ENCODE measurements at regions not wholly inside any gene's neighbourhood (a gene's known extent, or its start where the extent isn't known, plus 50 kb on each side); places are given as distances from the start of the nearest gene placed in this dataset.

- TF ChIP-seq, protein P1, sequence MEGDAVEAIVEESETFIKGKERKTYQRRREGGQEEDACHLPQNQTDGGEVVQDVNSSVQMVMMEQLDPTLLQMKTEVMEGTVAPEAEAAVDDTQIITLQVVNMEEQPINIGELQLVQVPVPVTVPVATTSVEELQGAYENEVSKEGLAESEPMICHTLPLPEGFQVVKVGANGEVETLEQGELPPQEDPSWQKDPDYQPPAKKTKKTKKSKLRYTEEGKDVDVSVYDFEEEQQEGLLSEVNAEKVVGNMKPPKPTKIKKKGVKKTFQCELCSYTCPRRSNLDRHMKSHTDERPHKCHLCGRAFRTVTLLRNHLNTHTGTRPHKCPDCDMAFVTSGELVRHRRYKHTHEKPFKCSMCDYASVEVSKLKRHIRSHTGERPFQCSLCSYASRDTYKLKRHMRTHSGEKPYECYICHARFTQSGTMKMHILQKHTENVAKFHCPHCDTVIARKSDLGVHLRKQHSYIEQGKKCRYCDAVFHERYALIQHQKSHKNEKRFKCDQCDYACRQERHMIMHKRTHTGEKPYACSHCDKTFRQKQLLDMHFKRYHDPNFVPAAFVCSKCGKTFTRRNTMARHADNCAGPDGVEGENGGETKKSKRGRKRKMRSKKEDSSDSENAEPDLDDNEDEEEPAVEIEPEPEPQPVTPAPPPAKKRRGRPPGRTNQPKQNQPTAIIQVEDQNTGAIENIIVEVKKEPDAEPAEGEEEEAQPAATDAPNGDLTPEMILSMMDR (IDR thresholded peaks at IDR 0.05): no peak
- Histone ChIP-seq H3K9me3 (no peaks in the 10 kb centered on the region), H3K36me3 (no peaks in the 10 kb centered on the region), H3K4me3 (no peak overlapping the region), H3K4me1 (no peaks in the 10 kb centered on the region), H3K27ac (no peak overlapping the region), H3K27me3 (no peaks in the 10 kb centered on the region)
- DNase-seq: no peak
- intact Hi-C loops (cut with DNase I; ENCODE audit: low total_unique reads): no loop called here
Observed at GRCh38 chr7:33841031-33841430, 64.3 kb upstream of the BMPER start.

GRCh38 chr7:33841705-33842129, 63.6 kb upstream of the BMPER start:
- Histone ChIP-seq H3K27me3 (no peaks in the 10 kb centered on the region), H3K9me3 (no peaks in the 10 kb centered on the region), H3K4me3 (no peak overlapping the region), H3K36me3 (no peaks in the 10 kb centered on the region), H3K4me1 (no peaks in the 10 kb centered on the region), H3K27ac (no peak overlapping the region)
- intact Hi-C loops (cut with DNase I; ENCODE audit: low total_unique reads): no loop called here
- peak in 1 of 2 donors; percentile 18 for DNase-seq
- TF ChIP-seq, protein P1 (IDR thresholded peaks at IDR 0.05): no peak

GRCh38 chr7:33842150-33842549, 63.2 kb upstream of the BMPER start:
- DNase-seq: no peak
- Histone ChIP-seq H3K4me1 (no peaks in the 10 kb centered on the region), H3K36me3 (no peaks in the 10 kb centered on the region), H3K4me3 (no peak overlapping the region), H3K27ac (no peak overlapping the region), H3K9me3 (no peaks in the 10 kb centered on the region), H3K27me3 (no peaks in the 10 kb centered on the region)
- intact Hi-C loops (cut with DNase I; ENCODE audit: low total_unique reads): no loop called here
- TF ChIP-seq, protein P1 (IDR thresholded peaks at IDR 0.05): no peak
- TF ChIP-seq POLR2A (IDR thresholded peaks at IDR 0.05): no peak

- no peaks in the 10 kb centered on the region for H3K36me3 ChIP-seq
- intact Hi-C loops (cut with DNase I; ENCODE audit: low total_unique reads): no loop called here
- no peaks in the 10 kb centered on the region for H3K9me3 ChIP-seq
- no peak overlapping the region for H3K4me3 ChIP-seq
- DNase-seq: peak in 1 of 2 donors; percentile 22
- TF ChIP-seq POLR2A (IDR thresholded peaks at IDR 0.05): no peak
- TF ChIP-seq, protein P1 (IDR thresholded peaks at IDR 0.05): no peak
- no peaks in the 10 kb centered on the region for H3K4me1 ChIP-seq
- peak overlapping the region in 1 of 2 donors; percentile 12 for H3K27ac ChIP-seq
- no peaks in the 10 kb centered on the region for H3K27me3 ChIP-seq
Observed at GRCh38 chr7:33845991-33846509, 59.3 kb upstream of the BMPER start.

DNA sequence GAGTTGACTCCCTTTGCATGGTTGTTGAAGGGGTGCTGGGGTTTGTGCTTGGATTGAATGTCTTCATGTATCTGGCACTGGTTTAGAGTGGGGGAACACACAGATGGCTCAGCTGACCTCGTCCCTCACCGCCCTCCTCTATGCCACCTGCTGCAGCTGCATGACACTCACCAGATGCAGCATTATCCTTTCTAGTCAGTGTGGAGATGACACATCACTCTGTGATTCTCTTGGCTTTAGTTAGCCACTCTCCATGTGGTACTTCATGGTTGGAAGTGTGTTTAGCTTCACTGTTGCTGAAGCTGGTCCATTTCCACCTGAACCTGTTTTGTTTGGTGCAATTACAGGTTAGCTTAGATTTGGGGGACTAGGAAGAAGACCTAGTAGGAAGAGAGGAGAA, 56.3 kb upstream of the BMPER start:
- DNase-seq: no peak
- H3K9me3 ChIP-seq: no peaks in the 10 kb centered on the region
- TF ChIP-seq POLR2A (IDR thresholded peaks at IDR 0.05): no peak
- no peaks in the 10 kb centered on the region for H3K4me1 ChIP-seq
- H3K27me3 ChIP-seq: no peaks in the 10 kb centered on the region
- H3K36me3 ChIP-seq: no peaks in the 10 kb centered on the region
- no peak overlapping the region for H3K4me3 ChIP-seq
- H3K27ac ChIP-seq: no peak overlapping the region
- intact Hi-C loops (cut with DNase I; ENCODE audit: low total_unique reads): no loop called here

GRCh38 chr7:33849971-33850559, 55.3 kb upstream of the BMPER start:
- no peaks in the 10 kb centered on the region for H3K9me3 ChIP-seq
- no peaks in the 10 kb centered on the region for H3K36me3 ChIP-seq
- no peaks in the 10 kb centered on the region for H3K27me3 ChIP-seq
- no peak for TF ChIP-seq POLR2A (IDR thresholded peaks at IDR 0.05)
- TF ChIP-seq, protein P1 (IDR thresholded peaks at IDR 0.05): no peak
- intact Hi-C loops (cut with DNase I; ENCODE audit: low total_unique reads): no loop called here
- no peak for DNase-seq
- no peak overlapping the region for H3K4me3 ChIP-seq
- H3K4me1 ChIP-seq: no peaks in the 10 kb centered on the region
- H3K27ac ChIP-seq: no peak overlapping the region
